Prostate gland (tissue), 2 donors: ENCODE measurements at regions not wholly inside any gene's neighbourhood (a gene's known extent, or its start where the extent isn't known, plus 50 kb on each side); places are given as distances from the start of the nearest gene placed in this dataset.
"Not testable (repeated sequence)": the region's sequence is repeated elsewhere in the genome, so short reads cannot be mapped to it uniquely, and the experiment has no call there.

Experiments
- CTCF ChIP-seq, 4 experiments: fragments of 200-600 bp in 2 of 4; fragments of 450-650 bp in 2 of 4; sonication (generic) in 2 of 4; IDR thresholded peaks; 1 replicate in 3 of 4; 2 replicates in 1 of 4; pipeline ENCODE4 v1.5.1; 2016 to 2019; ENCODE audit warnings: antibody characterized with exemption in 4 of 4, mild to moderate bottlenecking in 2 of 4, moderate library complexity in 2 of 4
- POLR2A ChIP-seq: fragments of 450-650 bp; IDR thresholded peaks from one replicate; pipeline ENCODE4 v1.6.1; 2016; ENCODE audit warnings: antibody characterized with exemption, mild to moderate bottlenecking

GRCh38 chr1:120342231-120343073 lies 72.4 kb upstream of the NBPF8 start:
- not testable (repeated sequence) for TF ChIP-seq CTCF (IDR thresholded peaks at IDR 0.05); POLR2A
